ENCODE measurements at regions not wholly inside any gene's neighbourhood (a gene's known extent, or its start where the extent isn't known, plus 50 kb on each side); places are given as distances from the start of the nearest gene placed in this dataset.

DNA sequence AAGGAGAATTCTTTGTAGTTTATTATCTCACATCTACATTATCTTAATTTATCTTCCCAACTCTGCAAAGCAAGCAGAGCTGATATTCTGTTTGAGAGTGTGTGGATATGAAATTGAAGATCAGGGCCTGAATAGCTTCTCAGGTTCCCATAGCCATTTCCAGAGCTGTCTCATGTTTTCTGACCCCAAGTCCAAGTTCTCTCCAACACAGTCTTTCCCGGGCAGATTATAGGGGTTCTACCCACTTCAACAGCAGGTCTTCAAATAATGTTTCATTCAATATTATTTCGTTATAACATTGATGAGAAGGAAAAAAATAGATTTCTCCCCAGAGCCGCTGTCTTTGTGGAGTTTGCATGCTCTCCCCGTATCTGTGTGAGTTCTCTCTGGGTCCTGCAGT lies 234.9 kb downstream of the ENC1 start:
- no peak for TF ChIP-seq TAF1 (IDR thresholded peaks at IDR 0.05; ENCODE audit: borderline replicate concordance, low read depth, low read length)
- TF ChIP-seq POLR2A (IDR thresholded peaks at IDR 0.05; ENCODE audit: low read depth, low read length): no peak
